NCI-H1105 (cell line): ENCODE measurements at regions not wholly inside any gene's neighbourhood (a gene's known extent, or its start where the extent isn't known, plus 50 kb on each side); places are given as distances from the start of the nearest gene placed in this dataset.

Source experiments
- DNase-seq: peaks from one replicate; lab custom pipeline; 2025; lab: John Stamatoyannopoulos, UW

DNA sequence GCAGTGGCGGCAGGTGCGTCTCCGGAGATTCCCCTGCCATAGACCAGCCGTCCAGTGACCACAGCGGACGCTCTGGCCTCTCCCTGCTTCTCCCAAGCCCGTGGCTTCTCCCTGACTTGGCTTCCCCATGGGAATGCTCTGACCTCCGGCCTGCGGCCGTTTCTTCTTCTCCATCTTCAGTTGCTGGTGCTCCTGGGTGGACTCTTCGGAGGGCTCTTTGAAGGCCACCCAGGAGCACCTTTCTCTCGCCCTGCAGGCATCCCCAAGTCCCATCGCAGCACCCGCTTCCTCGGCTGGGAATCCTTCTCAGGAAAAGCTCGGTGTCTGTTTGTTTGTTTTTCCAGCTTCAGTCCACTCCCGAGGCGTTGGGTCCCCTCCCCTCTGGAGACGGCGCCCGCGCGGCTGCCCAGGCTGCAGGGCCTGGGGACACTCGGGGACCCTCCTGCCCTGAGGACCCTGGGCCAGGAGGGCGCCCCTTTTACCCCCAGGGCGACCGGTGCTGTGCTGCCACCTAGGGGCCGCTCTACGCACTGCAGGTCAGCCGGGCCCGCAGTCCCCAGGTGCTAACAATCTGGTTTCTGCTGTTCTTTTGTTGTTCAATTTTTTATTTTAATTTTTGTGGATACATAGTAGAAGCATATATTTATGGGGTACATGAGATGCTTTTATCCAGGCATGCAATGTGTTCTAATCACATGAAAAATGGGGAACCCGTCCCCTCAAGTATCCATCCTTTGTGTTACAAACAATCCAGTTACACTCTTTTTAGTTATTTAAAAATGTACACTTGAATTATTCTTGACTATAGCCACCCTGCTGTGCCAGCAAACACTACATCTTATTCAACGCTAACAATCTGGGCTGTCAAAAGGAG lies 197.9 kb upstream of the ADAMTS16 start:
- DNase-seq, result no peak

DNA sequence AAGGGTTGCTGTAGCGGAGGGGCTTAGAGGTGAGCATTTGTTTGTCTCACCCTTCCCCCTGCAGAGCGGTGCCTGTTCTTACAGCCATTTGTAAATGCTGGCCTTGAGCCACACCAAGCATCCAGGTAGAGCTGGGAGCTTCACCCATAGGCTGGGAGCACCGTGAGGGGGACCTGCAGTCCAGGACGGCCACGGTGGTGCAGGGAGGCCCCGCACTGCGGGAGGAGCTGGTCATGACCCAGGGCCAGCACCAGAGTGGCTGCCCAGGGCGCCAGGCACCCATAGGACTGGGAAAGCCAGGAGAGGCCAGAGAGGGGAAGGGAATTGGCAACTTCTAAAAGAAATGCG lies 197.3 kb upstream of the ADAMTS16 start:
- no peak for DNase-seq

DNA sequence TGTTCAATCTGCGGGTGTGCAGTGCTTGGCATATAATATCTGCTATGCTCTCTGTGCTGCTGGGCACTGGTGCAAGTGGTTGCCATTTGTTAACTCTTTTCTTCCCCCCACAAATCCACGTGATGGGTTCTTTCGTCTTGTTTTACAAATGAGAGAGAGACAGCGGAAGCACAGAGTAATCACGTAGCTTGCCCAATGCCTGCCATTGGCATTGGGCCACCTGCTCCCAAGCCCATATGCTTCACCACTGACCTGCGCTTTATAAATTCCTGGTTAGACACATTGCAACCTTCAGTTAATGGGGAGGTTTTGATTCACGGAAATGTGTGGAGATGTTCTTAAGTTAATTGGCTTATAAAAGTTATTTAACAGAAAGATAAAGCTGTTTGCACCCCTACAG lies 194.8 kb upstream of the ADAMTS16 start:
- no peak for DNase-seq

DNA sequence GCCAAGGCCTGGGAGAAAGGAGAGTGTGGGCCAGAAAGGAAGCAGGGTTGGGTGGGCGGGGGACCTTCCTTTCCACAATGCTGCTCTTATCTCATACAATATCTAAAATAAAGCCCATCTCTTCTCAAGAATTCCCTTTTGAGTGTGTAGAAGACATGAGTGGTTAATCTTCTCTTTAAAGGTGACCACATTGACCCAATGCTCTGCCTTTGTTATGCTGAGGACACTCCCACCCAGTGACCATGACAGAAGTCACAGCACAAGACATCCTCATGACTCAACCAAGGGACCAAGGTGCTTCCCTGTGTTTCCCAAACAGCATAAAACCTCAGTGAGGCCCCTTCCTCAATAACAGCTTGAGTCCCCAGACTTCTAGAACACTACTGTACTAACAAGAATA lies 193.0 kb upstream of the ADAMTS16 start:
- no peak for DNase-seq

DNA sequence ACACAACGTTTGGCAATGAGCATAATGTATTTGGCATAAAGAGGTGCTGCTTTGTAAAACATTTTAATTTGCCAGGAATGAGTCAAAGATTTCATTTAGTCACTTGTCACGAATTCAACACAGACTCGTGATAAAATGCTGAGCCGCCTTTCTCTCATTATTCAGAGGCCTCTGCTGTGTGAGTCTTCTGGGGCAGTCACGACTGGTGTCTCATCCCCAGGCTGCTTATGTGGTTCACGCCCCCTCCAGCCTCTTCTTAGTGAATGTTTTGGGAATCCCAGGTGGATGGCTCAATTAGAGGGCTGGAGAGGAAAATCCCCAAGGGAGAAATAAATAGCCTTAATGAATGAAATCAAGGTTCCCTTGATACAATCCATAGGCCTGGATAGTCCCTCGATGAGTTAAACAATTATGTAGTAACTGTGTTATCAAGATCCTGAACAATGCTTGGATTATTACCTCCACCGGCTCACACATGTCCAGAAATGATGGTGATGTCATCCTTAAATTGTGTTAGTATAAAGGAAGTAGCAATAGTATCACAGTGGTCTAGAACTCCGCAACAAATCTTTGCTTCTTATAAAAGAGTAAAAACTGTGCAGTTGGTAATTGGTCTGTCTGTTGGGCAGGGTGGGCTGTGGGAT lies 192.1 kb upstream of the ADAMTS16 start:
- DNase-seq, result no peak

DNA sequence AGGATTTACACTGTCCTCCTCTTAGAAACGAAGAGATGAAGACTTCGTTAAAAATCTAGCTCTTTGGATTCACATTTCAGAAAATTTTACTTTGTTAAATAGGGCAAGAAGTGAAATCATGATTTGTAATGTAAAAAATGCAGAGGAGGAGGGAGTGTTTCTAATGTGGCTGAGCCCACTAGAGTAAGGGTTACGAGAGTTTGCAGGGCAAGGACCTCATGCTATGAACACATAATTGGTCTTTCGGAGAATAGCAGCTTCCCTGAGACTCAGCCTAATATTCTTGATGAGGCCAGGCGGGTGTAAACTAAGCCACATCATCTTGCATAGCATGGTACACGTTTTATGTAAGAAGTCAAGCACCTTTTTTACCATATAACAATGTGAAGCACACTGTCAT lies 191.0 kb upstream of the ADAMTS16 start:
- DNase-seq, result no peak

DNA sequence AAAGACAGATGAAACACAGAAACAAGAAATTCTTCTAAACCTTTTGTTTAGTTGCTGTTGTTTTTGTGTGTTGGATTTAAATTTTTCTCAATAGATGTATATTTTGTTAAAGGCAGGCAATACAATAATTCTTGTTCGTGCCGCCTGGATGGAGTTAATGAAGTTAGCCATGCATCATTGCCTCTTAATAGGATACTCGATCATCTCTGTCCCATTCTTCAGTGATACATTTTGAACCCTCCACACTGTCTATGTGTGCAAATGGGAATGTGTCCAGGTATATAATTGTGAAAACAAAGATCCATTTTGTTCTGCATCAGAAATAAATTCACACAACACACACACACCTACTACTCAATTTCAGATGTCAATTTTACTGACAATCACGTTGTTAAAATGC lies 186.6 kb upstream of the ADAMTS16 start:
- DNase-seq, result no peak

DNA sequence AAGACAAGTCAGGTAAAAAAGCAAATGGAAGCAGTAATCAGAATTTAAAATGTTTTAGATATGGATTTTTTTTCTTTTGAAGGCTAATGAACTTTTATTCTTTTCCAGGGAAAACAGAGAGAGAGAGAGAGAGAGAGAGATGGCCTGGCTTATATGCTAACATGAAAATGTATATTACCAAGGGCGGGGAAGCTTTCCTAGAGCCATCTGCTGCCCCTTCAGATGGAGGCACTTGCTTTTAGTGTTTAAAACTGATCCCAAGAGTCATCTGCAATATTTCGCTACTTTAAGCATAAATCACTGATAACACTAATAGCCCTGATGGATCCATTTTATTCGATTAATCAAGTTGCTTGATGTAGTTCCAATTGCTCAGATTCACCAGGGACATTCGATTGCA lies 186.1 kb upstream of the ADAMTS16 start:
- DNase-seq, result no peak

DNA sequence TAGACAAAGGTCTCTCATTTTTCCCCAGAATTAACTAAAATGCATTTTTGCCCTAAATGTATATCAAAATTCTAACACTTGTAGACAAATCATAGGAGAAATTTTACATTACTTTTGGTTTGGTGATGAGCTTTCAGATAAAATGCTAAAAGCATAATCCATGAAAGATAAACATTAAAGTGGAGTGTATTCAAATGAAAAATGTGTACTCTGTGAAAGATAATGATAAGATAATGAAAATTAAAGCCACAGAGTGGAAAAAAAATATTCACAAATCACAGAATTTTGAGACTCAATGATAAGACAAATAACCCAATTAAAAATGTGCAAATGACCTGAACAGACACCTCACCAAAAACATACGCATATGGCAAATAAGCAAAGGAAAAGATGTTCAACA lies 176.9 kb upstream of the ADAMTS16 start:
- no peak for DNase-seq

DNA sequence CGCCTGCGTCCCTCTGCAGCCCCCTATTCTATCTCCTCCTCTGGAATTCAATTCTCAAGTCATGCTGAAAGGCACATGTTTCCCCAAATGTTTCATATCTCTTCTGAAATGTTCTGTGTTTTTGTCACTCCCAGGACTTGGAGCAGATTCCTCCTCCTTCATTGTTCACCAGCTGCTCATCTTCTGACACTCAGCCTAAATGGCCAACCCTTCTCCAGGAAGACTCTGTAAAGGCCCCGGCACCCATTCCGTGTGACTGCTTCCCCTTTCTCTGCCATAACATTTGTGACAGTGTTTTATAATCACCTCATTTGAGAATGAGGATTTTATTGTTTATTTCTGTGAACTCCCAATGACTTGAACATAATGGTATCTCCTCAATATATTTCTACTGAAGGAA lies 170.8 kb upstream of the ADAMTS16 start:
- DNase-seq, result no peak

DNA sequence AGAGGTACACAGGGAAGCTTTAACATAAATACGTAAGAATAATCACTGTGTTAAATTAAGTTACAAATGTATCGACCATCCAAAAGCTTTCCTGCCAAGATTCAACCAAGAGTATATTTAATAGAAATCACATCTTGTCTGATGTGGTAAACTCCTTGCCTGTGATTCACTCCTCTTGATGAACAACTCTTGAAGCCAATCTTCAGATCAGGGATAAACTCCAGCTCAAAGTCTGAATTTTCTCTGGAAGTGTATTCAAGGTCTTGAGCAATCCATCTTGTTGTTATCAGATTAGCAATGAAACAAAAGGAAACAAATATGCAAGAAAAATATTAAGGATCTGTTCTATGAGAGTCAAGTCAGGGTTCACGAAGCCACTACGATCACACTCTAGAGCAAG lies 170.0 kb upstream of the ADAMTS16 start:
- no peak for DNase-seq

DNA sequence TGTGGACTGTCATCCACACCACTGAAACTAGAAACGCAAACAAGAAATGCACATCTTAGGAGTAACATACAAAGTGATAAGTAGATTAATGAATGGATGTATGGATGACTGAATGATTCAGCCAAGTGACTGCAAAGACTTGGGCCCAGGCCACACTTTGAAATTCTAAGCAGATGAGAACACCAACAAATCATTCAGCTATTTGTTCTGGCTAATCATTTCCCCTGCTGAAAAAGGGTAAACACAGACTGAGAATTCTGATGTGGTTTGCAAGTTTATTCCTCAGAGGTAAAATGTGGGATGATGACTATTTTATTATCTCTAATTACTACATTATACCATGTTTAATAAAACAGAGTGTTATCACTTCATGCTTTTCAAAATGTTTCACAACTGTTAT lies 163.2 kb upstream of the ADAMTS16 start:
- DNase-seq, result no peak

DNA sequence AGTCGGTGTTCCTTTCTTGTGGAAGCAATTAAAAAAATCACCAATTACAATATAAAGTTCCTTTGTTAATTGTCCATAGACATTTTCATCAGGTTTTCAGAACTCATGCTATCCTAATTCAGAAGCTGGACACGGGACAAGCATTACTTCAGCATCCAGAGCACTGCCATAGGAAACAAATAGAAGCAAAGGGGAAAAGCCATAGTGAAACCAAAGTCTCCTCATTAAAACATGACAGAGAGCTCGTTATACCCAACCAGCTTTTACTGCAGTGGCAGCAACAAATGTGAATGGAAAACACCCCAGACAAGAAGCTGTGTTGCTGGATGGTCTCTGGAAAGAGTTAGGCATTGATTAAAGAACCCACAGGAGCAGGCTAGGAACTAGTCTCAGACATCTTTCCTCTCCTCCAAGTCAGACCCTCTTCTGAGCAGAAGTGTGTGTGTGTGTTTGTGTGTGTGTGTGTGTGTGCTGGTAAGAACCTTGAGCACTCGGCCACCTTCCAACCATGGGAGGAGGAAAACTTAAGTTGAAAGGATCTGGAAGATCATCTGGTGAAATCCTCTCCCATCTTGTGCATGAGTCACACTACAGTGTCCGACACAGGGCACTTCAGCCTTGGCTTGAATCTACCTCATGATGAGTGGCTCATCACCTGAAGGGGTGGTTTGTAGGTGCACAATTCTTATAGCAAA lies 162.6 kb upstream of the ADAMTS16 start:
- no peak for DNase-seq

DNA sequence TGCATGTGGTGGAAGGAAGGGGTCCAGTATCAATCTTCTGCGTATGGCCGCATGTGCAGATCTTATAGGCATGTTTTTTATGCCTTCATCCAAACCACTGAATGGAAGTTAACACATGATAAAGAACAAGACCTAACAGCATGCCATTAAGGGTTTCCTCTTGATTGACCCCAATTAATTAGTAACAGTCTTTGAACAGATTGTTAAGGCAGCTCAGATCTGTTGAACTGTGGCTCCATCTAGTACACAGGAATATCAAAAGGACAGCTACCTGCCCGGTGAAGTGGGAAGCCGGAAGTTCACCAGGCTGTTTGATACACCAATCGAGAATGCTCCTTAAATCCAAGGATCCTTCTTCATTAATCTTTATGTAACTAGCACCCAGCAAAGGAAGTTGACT lies 159.9 kb upstream of the ADAMTS16 start:
- no peak for DNase-seq

DNA sequence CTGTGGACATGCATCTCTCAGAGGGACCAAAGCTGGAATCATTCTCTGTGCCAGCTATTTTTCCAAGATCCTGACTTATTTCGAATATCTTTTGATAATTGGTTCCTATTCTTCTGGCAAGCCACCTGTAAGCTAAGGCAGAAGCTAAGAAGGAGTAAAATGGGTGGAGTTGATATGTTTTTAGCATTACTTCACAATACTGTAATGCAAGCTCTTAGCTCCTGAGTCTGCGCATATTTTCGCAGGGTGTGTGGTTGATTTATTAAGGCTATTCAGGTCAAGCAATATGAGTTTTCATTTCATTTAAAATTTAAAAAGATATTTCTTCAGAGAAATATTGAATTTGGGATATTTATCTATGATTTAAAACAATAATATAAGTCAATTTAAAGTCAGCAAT lies 158.5 kb upstream of the ADAMTS16 start:
- no peak for DNase-seq

DNA sequence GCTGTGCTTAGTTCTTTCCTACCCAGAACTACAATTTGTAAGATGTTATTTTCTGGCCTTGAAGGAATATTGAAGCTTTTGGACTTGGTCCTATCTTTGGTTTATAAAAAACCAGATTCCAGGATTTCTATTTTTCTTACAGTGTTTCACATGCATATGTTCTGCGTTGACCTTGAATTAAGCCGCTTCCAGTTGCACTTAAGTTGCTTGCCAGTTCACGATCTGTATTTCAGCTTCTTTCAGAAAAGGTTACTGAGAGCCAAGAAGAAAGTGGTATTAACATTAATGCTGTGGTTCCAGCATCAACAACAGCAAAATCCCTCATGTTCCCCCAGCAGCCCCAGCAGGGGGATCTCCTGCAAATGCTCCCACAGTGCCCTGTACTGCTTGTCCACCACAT lies 156.4 kb upstream of the ADAMTS16 start:
- no peak for DNase-seq

DNA sequence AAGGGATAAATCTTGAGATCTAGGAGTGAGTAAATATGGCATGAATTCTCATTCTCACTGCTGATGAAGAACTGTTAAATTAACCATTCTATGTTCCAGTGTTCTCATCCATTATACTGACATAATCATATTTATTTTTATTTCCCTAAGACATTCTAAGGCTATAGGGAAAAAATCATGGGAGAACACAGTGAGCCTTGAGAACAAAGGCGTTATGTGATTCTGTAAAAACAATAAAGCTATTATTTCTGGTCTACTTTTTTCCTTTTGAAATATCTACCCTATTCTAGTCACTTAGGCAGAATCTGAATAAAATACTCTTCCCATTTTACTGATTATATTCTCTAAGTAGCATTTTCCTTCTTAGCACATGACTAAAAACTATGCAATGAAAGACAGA lies 155.7 kb upstream of the ADAMTS16 start:
- no peak for DNase-seq

DNA sequence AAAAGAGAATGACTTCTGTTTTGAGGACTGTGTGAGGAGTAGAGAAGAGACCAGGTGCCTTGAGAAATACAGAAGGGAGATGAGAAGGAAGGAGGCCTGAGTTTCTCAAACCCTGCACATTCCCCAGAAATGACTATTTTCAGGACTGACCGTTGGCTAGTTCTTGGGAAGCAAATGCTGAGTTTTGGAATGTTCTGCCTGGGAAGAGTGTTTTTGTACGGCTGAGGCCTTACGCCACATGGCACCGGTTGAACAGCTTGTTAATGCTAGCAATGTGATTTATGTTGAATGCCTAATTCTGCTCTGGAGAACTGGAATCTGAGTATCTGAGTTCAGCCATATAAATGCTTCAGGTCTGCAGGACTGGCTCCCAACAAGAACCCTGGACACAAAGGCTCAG lies 152.7 kb upstream of the ADAMTS16 start:
- no peak for DNase-seq

DNA sequence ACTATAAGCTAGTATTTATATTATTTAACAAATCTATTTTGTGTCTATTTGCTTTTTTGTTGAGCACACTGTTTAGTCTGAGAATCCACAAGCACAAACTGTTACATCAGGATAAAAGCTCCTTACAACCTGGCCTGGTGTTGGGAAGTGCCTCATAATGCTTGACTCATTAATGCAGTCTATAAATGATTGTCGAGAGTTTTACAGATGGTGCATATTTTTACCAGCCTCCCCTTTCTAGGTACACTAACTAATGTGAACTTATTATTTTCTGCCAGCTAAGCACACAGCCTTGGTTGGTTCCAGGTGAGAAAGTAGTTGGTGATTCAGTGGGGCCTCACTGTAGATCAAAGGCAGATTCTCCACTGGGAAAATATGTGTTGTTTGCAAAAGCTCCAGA lies 151.0 kb upstream of the ADAMTS16 start:
- DNase-seq, result no peak

DNA sequence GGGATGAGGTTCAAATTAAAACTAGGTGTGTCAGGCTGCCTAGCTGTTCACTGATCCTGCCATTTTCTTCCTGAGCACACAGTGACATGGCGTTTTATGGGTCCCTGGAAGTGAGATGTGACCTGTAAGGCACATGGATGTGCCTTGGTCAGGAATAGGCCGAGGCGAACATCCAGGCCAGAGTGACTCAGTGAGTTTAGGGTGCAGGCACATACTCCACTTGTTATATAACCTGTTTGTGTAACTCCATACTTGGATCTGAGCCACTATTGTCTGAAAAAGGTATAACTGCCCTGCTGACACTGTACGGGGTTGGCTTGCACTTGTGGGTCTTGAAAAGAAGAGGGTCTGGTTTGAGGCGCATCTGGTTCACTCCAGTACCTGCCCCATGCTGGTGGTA lies 150.1 kb upstream of the ADAMTS16 start:
- DNase-seq, result no peak

DNA sequence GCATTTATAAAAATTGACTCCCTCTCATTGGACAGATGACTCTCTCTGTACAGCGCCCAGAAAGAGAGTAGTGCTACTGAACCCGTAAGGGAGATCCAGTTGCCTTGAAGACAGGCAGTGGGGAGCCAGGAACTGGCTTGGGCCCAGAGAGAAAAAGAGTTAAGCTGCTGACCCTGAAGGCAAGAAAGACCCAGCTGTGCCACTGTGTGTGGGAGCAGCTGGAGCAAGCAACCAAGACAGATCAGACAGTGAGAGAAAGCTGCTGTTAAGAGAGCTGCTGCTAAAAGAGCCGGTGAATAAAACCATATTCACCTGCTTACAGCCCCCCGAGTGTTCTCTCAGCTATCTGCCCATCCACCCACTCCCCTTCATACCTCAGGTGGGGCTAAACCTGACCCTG lies 149.7 kb upstream of the ADAMTS16 start:
- no peak for DNase-seq

DNA sequence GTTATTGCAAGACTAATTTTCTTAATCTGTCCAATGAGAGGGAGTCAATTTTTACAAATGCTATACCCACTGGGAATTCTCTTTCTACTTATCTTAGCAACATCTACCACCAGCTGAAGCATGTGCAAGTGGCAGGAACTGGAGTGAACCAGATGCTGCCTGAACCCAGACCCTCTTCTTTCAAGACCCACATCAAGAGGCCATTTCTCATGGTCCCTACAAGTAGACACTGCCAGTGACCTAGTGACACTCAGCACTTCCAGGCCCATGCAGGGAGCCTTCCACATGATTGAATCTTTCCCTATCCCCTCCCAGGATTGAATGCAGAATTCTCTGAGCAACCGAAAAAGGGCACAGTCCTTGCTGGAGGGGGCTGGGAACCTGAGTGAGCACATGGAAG lies 148.2 kb upstream of the ADAMTS16 start:
- no peak for DNase-seq

DNA sequence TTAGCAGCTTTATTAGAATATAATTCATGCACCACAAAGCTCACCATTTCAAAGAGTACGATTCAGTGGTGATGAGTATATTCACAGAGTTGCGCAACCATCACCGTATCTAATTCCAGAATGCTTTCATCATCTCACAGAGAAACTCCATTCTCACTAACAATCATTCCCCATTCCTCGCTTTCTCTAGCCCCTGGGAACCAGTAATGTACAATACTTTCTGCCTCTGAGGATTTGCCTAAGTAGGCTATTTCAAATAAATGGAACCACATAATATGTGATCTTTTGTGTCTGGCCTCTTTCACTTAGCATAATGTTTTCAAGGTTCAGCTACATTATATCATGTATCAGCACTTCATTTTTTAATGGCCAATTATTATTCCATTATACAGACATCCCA lies 145.1 kb upstream of the ADAMTS16 start:
- DNase-seq, result no peak
